Gastrocnemius medialis (tissue), 4 donors: ENCODE measurements at regions not wholly inside any gene's neighbourhood (a gene's known extent, or its start where the extent isn't known, plus 50 kb on each side); places are given as distances from the start of the nearest gene placed in this dataset.

ENCODE experiments used
- CTCF ChIP-seq, 5 experiments: fragments of 450-650 bp in 3 of 5; fragments of 200-600 bp in 2 of 5; sonication (generic) in 2 of 5; IDR thresholded peaks in 4 of 5; conservative IDR thresholded peaks in 1 of 5; 1 replicate in 4 of 5; 2 replicates in 1 of 5; pipeline ENCODE4 v1.5.1; 2016 to 2019; ENCODE audit warnings: antibody characterized with exemption in 5 of 5, mild to moderate bottlenecking in 3 of 5, moderate library complexity in 3 of 5
- POLR2A ChIP-seq, 2 donors: fragments of 450-650 bp; IDR thresholded peaks; one replicate each; pipeline ENCODE4 v1.6.1; 2017; ENCODE audit warnings: antibody characterized with exemption in 2 of 2, mild to moderate bottlenecking in 2 of 2, moderate library complexity in 2 of 2

GRCh38 chr1:232702911-232703310 is 73.0 kb upstream of the SIPA1L2 start:
- TF ChIP-seq CTCF (IDR thresholded peaks at IDR 0.05 in 4 of 5, conservative IDR thresholded peaks at IDR 0.05 in 1 of 5) (no peak), POLR2A (IDR thresholded peaks at IDR 0.05) (no peak)
